Erythroblast (primary cell): ENCODE measurements at regions not wholly inside any gene's neighbourhood (a gene's known extent, or its start where the extent isn't known, plus 50 kb on each side); places are given as distances from the start of the nearest gene placed in this dataset.

Experiments used
- GATA1 ChIP-seq: IDR thresholded peaks from 2 replicates; pipeline ENCODE4 v1.6.1; 2011; ENCODE audit warnings: low read depth, mild to moderate bottlenecking, control low read depth, low read length, moderate library complexity
- POLR2A ChIP-seq: IDR thresholded peaks from 2 replicates; pipeline ENCODE4 v1.6.1; 2011; ENCODE audit warnings: mild to moderate bottlenecking, low read length

GRCh38 chr12:41924111-41924510, 220.6 kb downstream of the GXYLT1 start:
- TF ChIP-seq POLR2A (no peak), GATA1 (no peak)
